ENCODE measurements at regions not wholly inside any gene's neighbourhood (a gene's known extent, or its start where the extent isn't known, plus 50 kb on each side); places are given as distances from the start of the nearest gene placed in this dataset.

DNA sequence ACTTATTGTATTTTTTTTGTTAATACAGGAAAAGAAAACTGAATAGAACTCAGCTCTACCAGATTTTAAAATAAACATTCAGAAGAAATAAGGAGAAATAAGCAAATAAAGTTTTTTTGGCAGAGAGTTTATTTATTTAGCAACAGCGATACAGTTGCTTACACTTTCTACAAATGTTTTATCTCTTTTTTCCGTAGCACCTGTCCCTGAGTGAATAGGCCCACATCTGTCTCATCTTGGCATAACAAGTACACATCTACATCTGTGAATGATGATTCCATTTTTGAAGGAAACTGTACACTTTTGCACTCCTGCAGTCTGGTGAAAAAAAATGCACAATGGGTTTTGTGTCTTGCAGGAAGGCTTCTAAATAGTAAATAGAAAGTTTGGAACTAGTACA is 783.6 kb upstream of the ZEB2 start:
- no peak for DNase-seq (ENCODE audit: low read depth in 2 of 2)

- DNase-seq (ENCODE audit: low read depth in 2 of 2), result no peak
These were observed 783.0 kb upstream of the ZEB2 start for GRCh38 chr2:145302886-145303285.

GRCh38 chr2:145302451-145302850 is 782.5 kb upstream of the ZEB2 start:
- DNase-seq (ENCODE audit: low read depth in 2 of 2), result no peak

DNA sequence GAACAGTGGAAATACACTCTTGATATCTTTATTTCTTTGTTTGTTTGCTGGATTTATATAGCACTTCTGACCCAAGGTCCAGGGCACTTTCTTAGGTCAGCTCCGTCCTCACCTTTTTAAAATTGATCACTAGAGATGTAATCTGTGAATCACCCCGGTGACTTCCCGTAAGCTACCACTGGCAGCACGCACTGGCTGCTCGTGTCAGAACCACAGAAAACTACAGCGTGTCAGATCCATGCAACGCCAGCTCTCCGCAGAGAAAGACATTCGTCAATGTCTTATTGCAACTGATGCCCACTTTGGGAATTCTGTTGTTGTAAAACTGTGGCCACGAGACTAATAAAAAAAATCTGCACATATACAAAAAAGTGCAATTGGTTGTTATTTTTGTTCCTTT is 779.4 kb upstream of the ZEB2 start:
- no peak for DNase-seq (ENCODE audit: low read depth in 2 of 2)

DNA sequence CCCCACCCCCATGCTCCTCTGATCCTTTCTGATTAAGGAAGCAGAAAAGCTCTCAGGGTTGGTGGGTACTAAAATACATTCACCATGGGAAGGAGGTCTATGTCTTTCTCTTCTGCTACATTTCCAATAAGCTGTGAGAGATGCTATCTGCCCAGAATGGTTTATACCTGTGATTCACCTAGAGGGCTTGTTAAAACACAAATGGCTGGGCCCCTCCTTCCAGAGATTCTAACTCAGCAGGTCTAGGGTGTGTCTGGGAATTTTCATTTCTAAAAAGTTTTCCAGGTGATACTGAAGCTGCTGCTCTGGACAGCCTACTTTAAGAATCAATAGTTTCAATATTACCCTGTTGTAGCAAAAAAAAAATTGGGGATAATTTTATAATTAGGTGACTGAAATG is 772.2 kb upstream of the ZEB2 start:
- DNase-seq (ENCODE audit: low read depth in 2 of 2), result no peak

DNA sequence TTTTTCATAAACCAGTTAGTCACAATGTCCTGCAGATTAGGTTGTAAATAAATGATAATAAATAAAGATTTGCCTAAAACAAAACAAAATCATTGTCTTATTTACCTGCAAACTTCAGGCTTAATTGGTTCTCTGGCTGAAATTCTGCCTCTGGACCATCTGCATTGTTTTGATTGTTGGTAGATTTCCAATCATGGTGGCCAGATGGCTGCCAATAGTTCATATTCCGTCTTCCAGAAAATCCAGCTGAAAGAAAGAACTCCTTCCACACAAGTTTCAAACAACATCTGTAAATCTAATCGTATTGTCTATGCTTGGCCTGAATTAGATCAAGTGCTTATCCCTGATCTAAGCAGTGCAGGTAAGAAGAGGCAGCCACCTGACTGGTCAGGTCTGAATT is 771.1 kb upstream of the ZEB2 start:
- no peak for DNase-seq (ENCODE audit: low read depth in 2 of 2)

DNA sequence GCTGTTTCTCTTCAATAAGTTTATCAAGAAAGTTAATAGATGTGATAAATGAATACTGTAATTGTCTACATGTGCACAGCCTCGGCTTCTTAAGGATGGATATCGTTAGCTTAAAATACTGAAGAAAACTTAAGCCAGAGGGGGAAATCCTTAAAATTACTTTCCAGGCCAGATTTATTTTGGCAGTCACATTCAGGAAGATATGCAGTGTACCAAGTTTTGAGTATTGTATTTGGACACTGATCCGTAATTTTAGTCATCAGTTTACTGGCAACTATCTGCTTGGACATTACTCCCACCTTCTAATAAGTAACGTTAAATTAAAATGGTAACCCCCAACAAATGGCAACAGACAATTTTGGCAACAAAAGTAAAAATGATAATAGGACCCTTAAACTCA is 770.0 kb upstream of the ZEB2 start:
- no peak for DNase-seq (ENCODE audit: low read depth in 2 of 2)

DNA sequence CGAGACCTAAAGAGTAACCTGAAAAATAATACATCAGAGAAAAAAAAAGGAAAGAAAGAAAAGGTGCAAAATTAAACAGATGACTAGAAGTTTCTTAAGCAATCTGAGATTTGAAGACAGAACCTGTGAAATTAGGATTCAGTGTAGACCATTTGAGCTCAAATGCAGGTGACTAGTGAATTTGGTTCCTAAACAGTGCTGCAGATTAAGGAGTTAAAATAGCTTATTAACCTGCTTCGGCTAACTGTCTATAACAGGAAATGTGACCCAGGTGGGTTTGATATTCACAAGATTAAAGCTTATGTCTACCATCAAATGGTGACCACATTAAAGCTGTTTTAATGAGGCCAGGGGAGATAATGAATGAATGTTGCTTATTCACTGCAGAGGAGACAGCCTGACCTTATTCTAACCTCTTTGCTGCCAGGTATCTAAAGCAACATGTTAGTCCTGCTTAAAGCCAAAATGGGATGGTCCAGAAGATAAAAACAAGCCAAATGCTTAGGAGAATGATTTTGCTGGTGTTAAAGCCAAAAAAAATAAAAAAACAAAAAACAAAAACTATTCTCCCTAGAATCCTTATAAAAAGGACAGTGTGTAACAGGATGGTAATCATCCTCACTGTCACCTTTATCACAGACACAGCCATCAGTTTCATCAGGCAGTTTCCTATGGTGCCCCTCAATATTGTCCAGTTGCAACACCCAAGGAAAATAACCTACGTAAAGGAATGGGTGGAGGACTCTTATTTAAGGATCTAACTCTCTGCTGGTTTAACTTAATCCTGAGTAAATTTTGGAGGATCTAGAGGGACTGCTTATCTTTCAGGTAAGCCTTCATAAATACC is 769.0 kb upstream of the ZEB2 start:
- no peak for DNase-seq (ENCODE audit: low read depth in 2 of 2)

DNA sequence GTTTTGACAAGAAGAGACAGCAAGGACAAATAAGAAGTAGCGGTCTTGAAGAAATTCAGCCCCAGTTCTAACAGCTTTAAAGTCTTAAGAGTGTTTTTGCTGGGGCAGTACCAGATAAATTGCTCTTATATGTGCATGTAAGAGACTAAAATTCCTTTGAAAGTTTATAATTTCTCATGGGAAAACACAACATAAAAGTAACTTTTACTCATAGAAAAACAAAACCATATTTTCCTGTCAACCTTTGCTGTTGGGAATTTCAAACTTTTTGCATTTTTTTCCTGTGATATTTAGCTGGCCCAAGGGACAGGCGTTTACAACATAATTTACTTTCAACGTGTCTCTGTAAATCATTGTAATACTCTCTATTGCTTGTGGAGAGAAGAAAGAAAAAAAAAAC is 767.8 kb upstream of the ZEB2 start:
- no peak for DNase-seq (ENCODE audit: low read depth in 2 of 2)

- DNase-seq (ENCODE audit: low read depth in 2 of 2), result no peak
These were observed 766.9 kb upstream of the ZEB2 start for GRCh38 chr2:145286716-145287275.

GRCh38 chr2:145284551-145284950 is 764.6 kb upstream of the ZEB2 start:
- no peak for DNase-seq (ENCODE audit: low read depth in 2 of 2)

GRCh38 chr2:145283131-145283530 is 763.2 kb upstream of the ZEB2 start:
- DNase-seq (ENCODE audit: low read depth in 2 of 2), result no peak

GRCh38 chr2:145277922-145278321 is 758.0 kb upstream of the ZEB2 start:
- no peak for DNase-seq (ENCODE audit: low read depth in 2 of 2)

DNA sequence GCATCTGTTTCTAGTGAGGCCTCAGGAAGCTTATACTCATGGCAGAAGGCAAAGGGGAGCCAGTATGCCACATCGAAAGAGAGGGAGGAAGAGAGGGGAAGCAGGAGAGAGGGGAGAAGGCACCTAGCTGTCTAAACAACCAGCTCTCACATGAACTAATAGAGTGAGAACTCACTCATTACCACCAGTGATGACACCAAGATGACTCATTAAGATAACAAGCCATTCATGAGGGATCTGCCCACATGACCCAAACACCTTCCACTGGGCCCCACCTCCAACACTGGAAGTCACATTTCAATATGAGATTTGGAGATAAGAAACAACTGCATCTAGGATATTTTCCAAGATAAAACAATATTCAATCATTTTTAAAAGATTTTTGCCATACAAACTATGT is 753.9 kb upstream of the ZEB2 start:
- DNase-seq (ENCODE audit: low read depth in 2 of 2), result peak in 1 of 2 donors; percentile 4

GRCh38 chr2:145268931-145269330 is 749.0 kb upstream of the ZEB2 start:
- no peak for DNase-seq (ENCODE audit: low read depth in 2 of 2)

- no peak for DNase-seq (ENCODE audit: low read depth in 2 of 2)
These were observed 747.5 kb upstream of the ZEB2 start for GRCh38 chr2:145267451-145267850.

DNA sequence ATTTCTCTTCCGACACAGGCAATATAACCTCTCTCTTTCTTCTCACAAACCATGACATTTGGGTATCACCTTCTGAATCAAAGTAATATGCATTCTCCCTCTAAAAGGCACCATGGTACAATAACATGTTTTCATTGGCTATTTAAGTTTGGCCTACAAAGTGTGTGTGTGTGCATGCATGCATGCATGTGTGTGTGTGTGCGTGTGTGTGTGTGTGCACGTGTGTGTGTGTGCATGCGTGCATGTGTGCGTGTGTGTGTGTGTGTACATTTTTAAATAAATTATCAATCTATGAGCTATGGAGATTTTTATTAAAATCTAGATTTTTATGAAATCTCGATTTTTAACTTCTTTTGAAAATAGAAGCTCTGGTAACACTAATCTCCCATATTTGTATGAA is 745.3 kb upstream of the ZEB2 start:
- DNase-seq (ENCODE audit: low read depth in 2 of 2), result no peak

DNA sequence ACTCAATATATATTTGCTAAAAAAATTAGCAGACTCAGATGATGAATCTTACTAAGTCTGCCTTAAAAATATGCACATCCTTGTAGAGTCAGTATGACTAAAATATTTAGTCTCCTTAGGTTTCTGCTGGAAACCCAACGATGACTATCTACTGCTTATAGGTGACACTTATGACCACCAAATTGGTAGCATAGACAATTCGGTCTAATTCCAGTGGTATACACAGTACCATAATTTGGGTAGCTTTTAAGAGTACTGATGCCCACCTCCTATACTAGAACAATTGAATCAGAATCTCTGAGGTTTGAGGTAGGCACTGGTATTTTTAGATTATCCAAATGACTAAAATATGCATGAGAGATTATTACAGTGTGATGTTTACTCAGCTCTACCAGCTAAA is 740.8 kb upstream of the ZEB2 start:
- no peak for DNase-seq (ENCODE audit: low read depth in 2 of 2)

DNA sequence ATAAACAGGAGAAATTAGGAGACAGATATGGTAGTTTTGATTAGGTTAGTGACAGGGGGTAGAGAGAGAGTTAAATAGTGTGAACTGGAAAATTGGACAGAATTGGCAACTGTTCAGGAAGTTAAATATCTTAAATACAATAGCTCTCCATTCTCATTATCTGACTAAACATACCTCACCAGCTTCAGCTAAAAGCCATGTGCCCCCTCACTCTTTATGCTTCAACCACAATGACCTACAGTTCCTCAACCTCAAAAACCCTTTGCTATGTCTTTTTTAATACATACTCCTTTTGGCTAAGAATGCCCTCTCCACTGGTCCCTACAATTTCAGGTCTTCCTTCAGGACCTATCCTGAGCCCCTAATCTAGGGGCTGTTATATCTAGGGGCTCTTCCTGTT is 740.2 kb upstream of the ZEB2 start:
- no peak for DNase-seq (ENCODE audit: low read depth in 2 of 2)

GRCh38 chr2:145258903-145259579 is 739.1 kb upstream of the ZEB2 start:
- no peak for DNase-seq (ENCODE audit: low read depth in 2 of 2)

- no peak for DNase-seq (ENCODE audit: low read depth in 2 of 2)
These were observed 738.0 kb upstream of the ZEB2 start for GRCh38 chr2:145257931-145258330.

- DNase-seq (ENCODE audit: low read depth in 2 of 2), result no peak
These were observed 736.6 kb upstream of the ZEB2 start for GRCh38 chr2:145256551-145256950.

- DNase-seq (ENCODE audit: low read depth in 2 of 2), result no peak
These were observed 734.4 kb upstream of the ZEB2 start for GRCh38 chr2:145254291-145254690.

Measured in dermis microvascular lymphatic vessel endothelial cell (primary cell).